Ishikawa (cell line): ENCODE measurements at regions not wholly inside any gene's neighbourhood (a gene's known extent, or its start where the extent isn't known, plus 50 kb on each side); places are given as distances from the start of the nearest gene placed in this dataset.

Experiments used
- CEBPB ChIP-seq: IDR thresholded peaks from 2 replicates; pipeline ENCODE4 v1.6.1; 2012
- CREB1 ChIP-seq: IDR thresholded peaks from 2 replicates; pipeline ENCODE4 v1.6.1; 2012; ENCODE audit warnings: low read depth
- EGR1 ChIP-seq: IDR thresholded peaks from 2 replicates; pipeline ENCODE4 v1.6.1; 2012
- EP300 ChIP-seq: IDR thresholded peaks from 2 replicates; pipeline ENCODE4 v1.6.1; 2012; ENCODE audit warnings: borderline replicate concordance
- FOXM1 ChIP-seq: IDR thresholded peaks from 2 replicates; pipeline ENCODE4 v1.6.1; 2012; ENCODE audit warnings: low read depth, borderline replicate concordance
- MAX ChIP-seq: IDR thresholded peaks from 2 replicates; pipeline ENCODE4 v1.6.1; 2012
- NFIC ChIP-seq: IDR thresholded peaks from 2 replicates; pipeline ENCODE4 v1.6.1; 2012
- RAD21 ChIP-seq: IDR thresholded peaks from 2 replicates; pipeline ENCODE4 v1.6.1; 2012; ENCODE audit warnings: low read depth
- REST ChIP-seq: IDR thresholded peaks from 2 replicates; pipeline ENCODE4 v1.6.1; 2012; ENCODE audit warnings: low read depth, mild to moderate bottlenecking
- TAF1 ChIP-seq: IDR thresholded peaks from 2 replicates; pipeline ENCODE4 v1.6.1; 2012; ENCODE audit warnings: low read depth, mild to moderate bottlenecking
- TCF12 ChIP-seq: IDR thresholded peaks from 2 replicates; pipeline ENCODE4 v1.6.1; 2012; ENCODE audit warnings: low read depth
- TEAD4 ChIP-seq: IDR thresholded peaks from 2 replicates; pipeline ENCODE4 v1.6.1; 2012
- USF1 ChIP-seq: IDR thresholded peaks from 2 replicates; pipeline ENCODE4 v1.6.1; 2012
- YY1 ChIP-seq: IDR thresholded peaks from 2 replicates; pipeline ENCODE4 v1.6.1; 2012; ENCODE audit warnings: low read depth
- ZBTB7A ChIP-seq: IDR thresholded peaks from 2 replicates; pipeline ENCODE4 v1.6.1; 2012; ENCODE audit warnings: low read depth

- TF ChIP-seq USF1 (no peak), REST (no peak), ZBTB7A (no peak), FOXM1 (no peak), RAD21 (no peak), MAX (no peak), NFIC (no peak), TCF12 (no peak), CEBPB (no peak), TAF1 (no peak), YY1 (no peak), CREB1 (no peak), EP300 (no peak), TEAD4 (no peak), EGR1 (no peak)
Observed at GRCh38 chr16:55036371-55036821, 105.7 kb downstream of the IRX5 start.

- TF ChIP-seq TCF12 (no peak), RAD21 (no peak), ZBTB7A (no peak), CEBPB (no peak), FOXM1 (no peak), REST (no peak), EGR1 (no peak), YY1 (no peak), MAX (no peak), TEAD4 (no peak), CREB1 (no peak), NFIC (no peak), USF1 (no peak), TAF1 (no peak), EP300 (no peak)
Observed at GRCh38 chr16:55037046-55037445, 106.4 kb downstream of the IRX5 start.

- TF ChIP-seq USF1: no peak
- TF ChIP-seq TCF12: no peak
- TF ChIP-seq REST: no peak
- TF ChIP-seq RAD21: no peak
- no peak for TF ChIP-seq MAX
- TF ChIP-seq ZBTB7A: no peak
- no peak for TF ChIP-seq EP300
- TF ChIP-seq CEBPB: no peak
- TF ChIP-seq CREB1: no peak
- no peak for TF ChIP-seq YY1
- no peak for TF ChIP-seq FOXM1
- TF ChIP-seq TAF1: no peak
Observed at GRCh38 chr16:55037966-55038365, 107.3 kb downstream of the IRX5 start.

- TF ChIP-seq NFIC (no peak), EP300 (no peak), REST (no peak), YY1 (no peak), CREB1 (no peak), TAF1 (no peak), TCF12 (no peak), FOXM1 (no peak), EGR1 (no peak), ZBTB7A (no peak), USF1 (no peak), RAD21 (no peak), MAX (no peak), CEBPB (no peak), TEAD4 (no peak)
Observed at GRCh38 chr16:55039042-55039441, 108.4 kb downstream of the IRX5 start.
